Astrocyte (in vitro differentiated cells and primary cell): ENCODE measurements at regions not wholly inside any gene's neighbourhood (a gene's known extent, or its start where the extent isn't known, plus 50 kb on each side); places are given as distances from the start of the nearest gene placed in this dataset.

Experiments used
- CTCF ChIP-seq: IDR thresholded peaks from 2 replicates; pipeline ENCODE4 v1.5.1; 2011; ENCODE audit warnings: low read depth, mild to moderate bottlenecking, inconsistent platforms, low read length, moderate library complexity; ENCODE audit not compliant: insufficient read depth
- EZH2 ChIP-seq: IDR thresholded peaks from 2 replicates; pipeline ENCODE4 v1.6.1; 2012; ENCODE audit warnings: mild to moderate bottlenecking, low read length, inconsistent platforms; ENCODE audit not compliant: insufficient read depth

DNA sequence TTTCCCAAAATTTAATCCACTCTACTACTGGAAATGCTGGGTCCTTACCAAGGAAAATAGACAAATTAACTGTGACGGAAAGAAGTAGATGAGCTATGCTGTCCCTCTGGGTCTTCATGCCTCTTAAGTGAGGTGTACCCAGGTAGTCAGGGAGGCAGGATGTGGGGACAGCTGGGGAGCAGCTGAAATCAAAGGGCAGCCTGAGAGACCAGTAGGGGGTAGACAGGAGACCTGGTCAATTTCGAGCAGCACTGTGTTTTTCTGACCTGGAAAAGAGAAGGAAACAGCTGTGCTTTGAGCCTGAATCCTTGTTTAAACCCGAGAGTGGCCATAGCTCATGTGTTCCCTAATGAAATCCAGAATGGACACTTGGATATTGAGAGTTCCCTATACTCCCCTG lies 587.3 kb downstream of the EFNB2 start:
- TF ChIP-seq CTCF (no peak), EZH2 (no peak)
